Tibial nerve (tissue), 4 donors: ENCODE measurements at regions not wholly inside any gene's neighbourhood (a gene's known extent, or its start where the extent isn't known, plus 50 kb on each side); places are given as distances from the start of the nearest gene placed in this dataset.

Experiments
- EP300 ChIP-seq, 2 donors: sonication (generic); formaldehyde crosslinking; IDR thresholded peaks; one replicate each; pipeline ENCODE4 v1.6.1; 2017; ENCODE audit warnings: antibody characterized with exemption in 2 of 2, mild to moderate bottlenecking in 1 of 2
- TF ChIP-seq, protein P1 (sequence below), 5 experiments: fragments of 200-600 bp in 3 of 5; fragments of 450-650 bp in 2 of 5; sonication (generic) in 3 of 5; IDR thresholded peaks; one replicate each; pipeline ENCODE4 v1.5.1; 2016 to 2019; ENCODE audit warnings: antibody characterized with exemption in 5 of 5, mild to moderate bottlenecking in 3 of 5, moderate library complexity in 2 of 5

DNA sequence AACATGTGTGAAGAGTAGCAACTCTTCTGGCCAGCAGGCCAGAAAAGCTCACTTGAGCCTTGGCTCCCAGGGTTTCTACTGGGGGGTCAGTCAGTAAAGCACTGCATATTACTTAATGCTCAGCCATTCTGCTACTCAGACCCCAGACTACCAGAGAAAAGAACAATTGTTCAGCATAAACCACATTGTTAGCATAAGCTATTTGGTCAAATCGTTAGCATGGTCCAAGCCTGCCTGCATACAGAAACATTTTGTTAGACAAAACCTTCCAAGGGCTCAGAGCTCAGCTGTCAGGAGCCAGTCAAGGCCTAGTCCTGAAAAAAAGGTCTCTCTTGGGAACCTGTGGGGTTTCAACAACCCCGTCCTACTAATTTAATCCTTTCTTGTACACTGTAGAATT, 449.3 kb downstream of the PRR16 start:
- TF ChIP-seq, protein P1, sequence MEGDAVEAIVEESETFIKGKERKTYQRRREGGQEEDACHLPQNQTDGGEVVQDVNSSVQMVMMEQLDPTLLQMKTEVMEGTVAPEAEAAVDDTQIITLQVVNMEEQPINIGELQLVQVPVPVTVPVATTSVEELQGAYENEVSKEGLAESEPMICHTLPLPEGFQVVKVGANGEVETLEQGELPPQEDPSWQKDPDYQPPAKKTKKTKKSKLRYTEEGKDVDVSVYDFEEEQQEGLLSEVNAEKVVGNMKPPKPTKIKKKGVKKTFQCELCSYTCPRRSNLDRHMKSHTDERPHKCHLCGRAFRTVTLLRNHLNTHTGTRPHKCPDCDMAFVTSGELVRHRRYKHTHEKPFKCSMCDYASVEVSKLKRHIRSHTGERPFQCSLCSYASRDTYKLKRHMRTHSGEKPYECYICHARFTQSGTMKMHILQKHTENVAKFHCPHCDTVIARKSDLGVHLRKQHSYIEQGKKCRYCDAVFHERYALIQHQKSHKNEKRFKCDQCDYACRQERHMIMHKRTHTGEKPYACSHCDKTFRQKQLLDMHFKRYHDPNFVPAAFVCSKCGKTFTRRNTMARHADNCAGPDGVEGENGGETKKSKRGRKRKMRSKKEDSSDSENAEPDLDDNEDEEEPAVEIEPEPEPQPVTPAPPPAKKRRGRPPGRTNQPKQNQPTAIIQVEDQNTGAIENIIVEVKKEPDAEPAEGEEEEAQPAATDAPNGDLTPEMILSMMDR (IDR thresholded peaks at IDR 0.05): no peak
- no peak for TF ChIP-seq EP300 (IDR thresholded peaks at IDR 0.05)
